Ascending aorta (tissue), 2 donors: ENCODE measurements at regions not wholly inside any gene's neighbourhood (a gene's known extent, or its start where the extent isn't known, plus 50 kb on each side); places are given as distances from the start of the nearest gene placed in this dataset.
A peak's percentile ranks its signal among the peaks of the same experiment; 100 is the strongest.

Experiments used
- DNase-seq, 2 donors: peaks; one replicate each; pipeline ENCODE4 v3.0.0-alpha.2; 2019; ENCODE audit warnings: low spot score in 2 of 2
- H3K27ac ChIP-seq, 2 donors: fragments of 200-600 bp; sonication (generic); one replicate each; pipeline ENCODE4 v1.5.1; 2016 to 2017; ENCODE audit warnings: mild to moderate bottlenecking in 1 of 2
- H3K27me3 ChIP-seq: fragments of 200-600 bp; sonication (generic); one replicate; pipeline ENCODE4 v1.5.1; 2017
- H3K36me3 ChIP-seq, 2 donors: fragments of 200-600 bp; sonication (generic); one replicate each; pipeline ENCODE4 v1.5.1; 2016
- H3K4me1 ChIP-seq, 2 donors: fragments of 200-600 bp; sonication (generic); one replicate each; pipeline ENCODE4 v1.5.1; 2016 to 2017; ENCODE audit warnings: mild to moderate bottlenecking in 1 of 2
- H3K4me3 ChIP-seq, 2 donors: fragments of 200-600 bp; sonication (generic); one replicate each; pipeline ENCODE4 v1.5.1; 2016 to 2017; ENCODE audit warnings: mild to moderate bottlenecking in 1 of 2
- H3K9me3 ChIP-seq, 2 donors: fragments of 200-600 bp; sonication (generic); one replicate each; pipeline ENCODE4 v1.5.1; 2016
- intact Hi-C: fragments of 100-400 bp; cut with DNase I; formaldehyde crosslinking; loops from one replicate; pipeline ENCODE4 v1.15.1; 2023
- TF ChIP-seq, protein P1 (sequence below), 3 experiments: fragments of 200-600 bp in 2 of 3; fragments of 450-650 bp in 1 of 3; sonication (generic) in 2 of 3; IDR thresholded peaks; one replicate each; pipeline ENCODE4 v1.5.1; 2016 to 2019; ENCODE audit warnings: antibody characterized with exemption in 3 of 3, mild to moderate bottlenecking in 1 of 3, moderate library complexity in 1 of 3

DNA sequence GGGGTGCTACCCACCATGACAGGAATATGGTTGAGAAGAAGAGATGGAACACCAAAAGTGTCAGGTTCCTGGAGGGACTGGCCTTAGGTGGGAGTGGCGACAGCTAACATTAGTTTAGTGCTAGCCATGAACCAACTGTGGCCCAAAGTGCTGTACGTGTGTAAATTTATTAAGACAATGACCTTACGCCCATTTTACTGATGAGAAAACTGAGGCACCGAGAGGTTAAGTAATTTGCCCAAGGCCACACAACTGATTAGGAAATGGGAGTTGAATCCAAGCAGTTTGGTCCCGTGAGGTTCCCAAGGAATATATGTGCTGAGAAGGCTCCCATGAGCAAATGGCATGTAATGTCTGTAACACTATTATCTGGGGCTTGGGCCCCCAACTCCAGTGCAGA, 109.5 kb upstream of the SLC1A4 start:
- no peaks in the 10 kb centered on the region for H3K27me3 ChIP-seq
- H3K36me3 ChIP-seq = no peaks in the 10 kb centered on the region
- H3K9me3 ChIP-seq = no peaks in the 10 kb centered on the region
- no peak overlapping the region for H3K4me3 ChIP-seq
- no peak overlapping the region for H3K27ac ChIP-seq
- peak in 1 of 2 donors; percentile 2 for DNase-seq
- H3K4me1 ChIP-seq = peaks cover 0 to 14% of the 10 kb centered on the region in 2 donors
- intact Hi-C loops = loop anchor here (10.0 kb wide), 1 partner anchor 855 kb away; no protein-coding TSS in a partner anchor
- TF ChIP-seq, protein P1, sequence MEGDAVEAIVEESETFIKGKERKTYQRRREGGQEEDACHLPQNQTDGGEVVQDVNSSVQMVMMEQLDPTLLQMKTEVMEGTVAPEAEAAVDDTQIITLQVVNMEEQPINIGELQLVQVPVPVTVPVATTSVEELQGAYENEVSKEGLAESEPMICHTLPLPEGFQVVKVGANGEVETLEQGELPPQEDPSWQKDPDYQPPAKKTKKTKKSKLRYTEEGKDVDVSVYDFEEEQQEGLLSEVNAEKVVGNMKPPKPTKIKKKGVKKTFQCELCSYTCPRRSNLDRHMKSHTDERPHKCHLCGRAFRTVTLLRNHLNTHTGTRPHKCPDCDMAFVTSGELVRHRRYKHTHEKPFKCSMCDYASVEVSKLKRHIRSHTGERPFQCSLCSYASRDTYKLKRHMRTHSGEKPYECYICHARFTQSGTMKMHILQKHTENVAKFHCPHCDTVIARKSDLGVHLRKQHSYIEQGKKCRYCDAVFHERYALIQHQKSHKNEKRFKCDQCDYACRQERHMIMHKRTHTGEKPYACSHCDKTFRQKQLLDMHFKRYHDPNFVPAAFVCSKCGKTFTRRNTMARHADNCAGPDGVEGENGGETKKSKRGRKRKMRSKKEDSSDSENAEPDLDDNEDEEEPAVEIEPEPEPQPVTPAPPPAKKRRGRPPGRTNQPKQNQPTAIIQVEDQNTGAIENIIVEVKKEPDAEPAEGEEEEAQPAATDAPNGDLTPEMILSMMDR (IDR thresholded peaks at IDR 0.05) = no peak

DNA sequence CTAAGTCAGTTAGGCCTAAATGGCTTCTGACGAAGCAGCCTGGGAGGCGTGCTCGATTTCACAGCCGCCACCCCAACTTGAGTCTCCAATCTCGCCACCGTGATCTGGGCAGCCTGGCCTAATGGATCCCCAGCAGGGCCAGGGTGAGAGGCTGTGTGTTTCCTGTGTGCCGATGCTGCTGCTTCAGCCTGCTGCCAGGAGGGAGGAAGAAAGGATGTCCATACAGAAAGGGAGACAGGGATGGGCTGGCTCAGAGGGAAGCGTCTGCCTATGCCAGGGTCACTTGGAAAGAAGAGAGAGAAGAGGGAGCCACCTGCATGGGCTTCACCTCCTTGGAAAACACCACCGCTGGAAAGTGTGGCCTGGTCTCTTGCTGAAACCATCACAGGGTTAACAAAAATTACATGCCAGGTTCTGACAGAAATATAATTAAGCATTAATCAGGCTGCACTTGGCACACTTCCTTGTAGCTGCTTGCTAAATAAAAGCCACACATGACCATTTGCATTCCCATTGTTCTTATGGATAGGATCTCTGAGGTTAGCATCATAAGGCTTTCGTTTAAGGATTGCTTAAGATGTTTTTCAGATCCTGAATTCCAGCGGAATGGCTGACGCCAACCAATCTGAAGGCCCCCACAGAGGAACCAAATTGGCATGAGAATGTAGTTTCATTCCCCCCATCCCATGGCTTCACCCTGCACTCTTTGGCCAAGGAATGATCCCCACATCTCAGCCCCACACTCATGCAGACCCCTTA, 108.8 kb upstream of the SLC1A4 start:
- no peak overlapping the region for H3K4me3 ChIP-seq
- no peaks in the 10 kb centered on the region for H3K27me3 ChIP-seq
- no peak overlapping the region for H3K27ac ChIP-seq
- H3K4me1 ChIP-seq = peaks cover 0 to 14% of the 10 kb centered on the region in 2 donors
- H3K9me3 ChIP-seq = no peaks in the 10 kb centered on the region
- TF ChIP-seq, protein P1 (IDR thresholded peaks at IDR 0.05) = no peak
- no peaks in the 10 kb centered on the region for H3K36me3 ChIP-seq
- intact Hi-C loops = no loop called here
- DNase-seq = peak in 1 of 2 donors; percentile 57

DNA sequence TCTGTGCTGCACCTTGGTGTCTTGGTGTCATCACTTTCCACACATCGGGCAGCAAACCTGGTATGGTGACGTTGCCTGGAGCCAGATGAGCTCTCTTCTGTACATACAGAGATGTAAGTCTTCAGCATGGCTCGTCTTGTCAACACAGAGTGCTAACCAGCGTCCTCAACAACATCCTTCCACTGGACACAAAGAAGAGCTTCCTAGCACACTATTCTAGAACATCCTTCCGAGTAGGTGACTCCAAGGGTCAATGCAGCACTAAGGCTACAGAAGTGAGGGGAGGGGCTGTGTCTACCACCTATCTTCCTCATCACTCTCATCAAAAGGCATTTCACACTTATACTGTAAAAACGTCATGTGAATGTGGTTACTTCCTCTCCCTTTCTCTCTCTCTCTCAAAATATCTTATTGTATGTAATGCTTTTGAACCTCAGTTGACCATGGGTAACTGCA, 108.1 kb upstream of the SLC1A4 start:
- TF ChIP-seq, protein P1 (IDR thresholded peaks at IDR 0.05) = no peak
- H3K27me3 ChIP-seq = no peaks in the 10 kb centered on the region
- intact Hi-C loops = no loop called here

DNA sequence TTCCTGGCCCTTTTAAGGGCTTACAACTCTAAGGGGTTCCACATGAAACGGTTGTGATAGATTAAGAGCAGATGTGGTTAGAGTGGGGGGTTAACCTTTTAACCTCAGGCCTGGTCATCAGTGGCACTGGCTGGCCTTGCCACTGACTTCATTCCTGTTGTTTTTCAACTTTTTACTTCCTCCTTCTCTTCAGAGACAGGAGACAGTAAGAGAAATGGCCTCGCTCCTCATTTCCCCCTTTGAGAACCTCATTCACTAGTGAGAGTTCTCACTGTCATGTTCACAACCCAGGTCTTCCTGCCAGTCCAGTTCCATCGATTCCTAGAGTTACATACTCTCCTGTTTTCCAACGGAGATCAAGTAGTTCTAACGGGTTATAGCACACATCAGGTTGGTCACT, 101.6 kb upstream of the SLC1A4 start:
- Histone ChIP-seq H3K27ac (no peak overlapping the region), H3K9me3 (no peaks in the 10 kb centered on the region)
- intact Hi-C loops = no loop called here

More for the DNA sequence above, 108.1 kb upstream of the SLC1A4 start:
- Histone ChIP-seq H3K9me3 (no peaks in the 10 kb centered on the region), H3K4me3 (no peak overlapping the region), H3K36me3 (no peaks in the 10 kb centered on the region), H3K27ac (no peak overlapping the region), H3K4me1 (peaks cover 0 to 10% of the 10 kb centered on the region in 2 donors)
- DNase-seq = no peak

DNA sequence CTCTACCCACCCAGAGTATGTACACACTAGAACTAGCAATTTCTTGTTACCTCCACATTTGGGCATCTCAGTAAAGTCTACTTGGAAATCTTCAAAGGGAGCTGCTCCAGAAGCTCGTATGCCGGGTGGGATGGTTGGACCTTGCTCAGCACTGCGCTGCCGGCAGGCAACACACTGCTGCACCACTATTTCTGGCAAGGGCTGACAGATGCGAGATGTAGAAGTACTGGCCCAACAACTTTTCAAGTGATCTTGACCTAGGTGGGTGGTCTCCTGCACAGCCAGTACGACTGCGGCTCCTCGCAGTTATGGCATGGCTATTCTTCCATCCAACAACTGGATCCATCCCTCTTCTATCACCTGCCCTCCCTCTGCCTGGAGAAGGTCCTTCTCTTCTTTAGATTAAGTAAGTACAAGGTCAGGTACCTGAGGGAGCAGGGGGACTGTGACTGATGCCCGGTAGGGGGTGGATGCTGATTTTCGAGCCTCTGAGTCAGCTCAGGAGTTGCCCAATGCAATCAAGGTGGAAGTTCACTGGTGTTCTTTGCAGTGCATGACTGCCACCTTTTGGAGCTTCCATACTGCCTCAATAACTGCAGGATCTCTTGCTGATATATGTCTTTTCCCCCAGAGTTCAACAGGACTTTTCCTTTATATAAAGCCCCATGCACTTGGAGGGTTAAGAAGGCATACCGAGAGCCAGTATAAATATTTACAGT, 100.4 kb upstream of the SLC1A4 start:
- TF ChIP-seq, protein P1 (IDR thresholded peaks at IDR 0.05) = peak; percentile 18 to 45 (median 22)
- intact Hi-C loops = no loop called here
- no peaks in the 10 kb centered on the region for H3K4me1 ChIP-seq

More for the DNA sequence above, 101.6 kb upstream of the SLC1A4 start:
- H3K4me1 ChIP-seq = no peaks in the 10 kb centered on the region
- H3K36me3 ChIP-seq = no peaks in the 10 kb centered on the region
- DNase-seq = no peak
- TF ChIP-seq, protein P1 (IDR thresholded peaks at IDR 0.05) = no peak
- H3K27me3 ChIP-seq = no peaks in the 10 kb centered on the region
- no peak overlapping the region for H3K4me3 ChIP-seq

More for the DNA sequence above, 100.4 kb upstream of the SLC1A4 start:
- Histone ChIP-seq H3K9me3 (no peaks in the 10 kb centered on the region), H3K27ac (no peak overlapping the region), H3K36me3 (no peaks in the 10 kb centered on the region), H3K4me3 (no peak overlapping the region), H3K27me3 (no peaks in the 10 kb centered on the region)
- peak in 1 of 2 donors; percentile 67 for DNase-seq
